Progenitor cell of endocrine pancreas (in vitro differentiated cells): ENCODE measurements at regions not wholly inside any gene's neighbourhood (a gene's known extent, or its start where the extent isn't known, plus 50 kb on each side); places are given as distances from the start of the nearest gene placed in this dataset.

Experiments used
- DNase-seq: peaks from one replicate; pipeline ENCODE4 v3.0.0; 2021; ENCODE audit warnings: low spot score; ENCODE audit not compliant: unreplicated experiment
- H3K27ac Mint-ChIP-seq: 2 replicates; pipeline ENCODE4 v1.8.0; 2021; ENCODE audit warnings: mild to moderate bottlenecking, moderate library complexity, mixed read lengths
- H3K27me3 Mint-ChIP-seq: 2 replicates; pipeline ENCODE4 v1.8.0; 2021; ENCODE audit warnings: mixed read lengths
- H3K36me3 Mint-ChIP-seq: 2 replicates; pipeline ENCODE4 v1.8.0; 2022; ENCODE audit warnings: mixed read lengths; ENCODE audit not compliant: insufficient read depth
- H3K4me1 Mint-ChIP-seq: 2 replicates; pipeline ENCODE4 v1.8.0; 2021; ENCODE audit warnings: low read depth, mixed read lengths
- H3K4me3 Mint-ChIP-seq: 2 replicates; pipeline ENCODE4 v1.8.0; 2021; ENCODE audit warnings: low read depth, mild to moderate bottlenecking, moderate library complexity, mixed read lengths
- H3K9me3 Mint-ChIP-seq: 2 replicates; pipeline ENCODE4 v1.8.0; 2021; ENCODE audit warnings: low read depth, mixed read lengths
- TF ChIP-seq, protein P1 (sequence below): fragments of 200-600 bp; sonication (generic); IDR thresholded peaks from one replicate; pipeline ENCODE4 v1.5.0; 2021; ENCODE audit warnings: antibody characterized with exemption, mild to moderate bottlenecking; ENCODE audit not compliant: unreplicated experiment

- TF ChIP-seq, protein P1, sequence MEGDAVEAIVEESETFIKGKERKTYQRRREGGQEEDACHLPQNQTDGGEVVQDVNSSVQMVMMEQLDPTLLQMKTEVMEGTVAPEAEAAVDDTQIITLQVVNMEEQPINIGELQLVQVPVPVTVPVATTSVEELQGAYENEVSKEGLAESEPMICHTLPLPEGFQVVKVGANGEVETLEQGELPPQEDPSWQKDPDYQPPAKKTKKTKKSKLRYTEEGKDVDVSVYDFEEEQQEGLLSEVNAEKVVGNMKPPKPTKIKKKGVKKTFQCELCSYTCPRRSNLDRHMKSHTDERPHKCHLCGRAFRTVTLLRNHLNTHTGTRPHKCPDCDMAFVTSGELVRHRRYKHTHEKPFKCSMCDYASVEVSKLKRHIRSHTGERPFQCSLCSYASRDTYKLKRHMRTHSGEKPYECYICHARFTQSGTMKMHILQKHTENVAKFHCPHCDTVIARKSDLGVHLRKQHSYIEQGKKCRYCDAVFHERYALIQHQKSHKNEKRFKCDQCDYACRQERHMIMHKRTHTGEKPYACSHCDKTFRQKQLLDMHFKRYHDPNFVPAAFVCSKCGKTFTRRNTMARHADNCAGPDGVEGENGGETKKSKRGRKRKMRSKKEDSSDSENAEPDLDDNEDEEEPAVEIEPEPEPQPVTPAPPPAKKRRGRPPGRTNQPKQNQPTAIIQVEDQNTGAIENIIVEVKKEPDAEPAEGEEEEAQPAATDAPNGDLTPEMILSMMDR, result no peak
- Mint-ChIP-seq H3K9me3 (peaks cover 5% of the 10 kb centered on the region), H3K4me3 (no peak overlapping the region), H3K4me1 (no peaks in the 10 kb centered on the region), H3K36me3 (no peaks in the 10 kb centered on the region), H3K27ac (no peak overlapping the region), H3K27me3 (no peaks in the 10 kb centered on the region)
- no peak for DNase-seq
These were observed 293.9 kb upstream of the RBMS3 start for GRCh38 chr3:28986922-28987321.

GRCh38 chr3:28989646-28990089, 291.2 kb upstream of the RBMS3 start:
- Mint-ChIP-seq H3K4me3 (no peak overlapping the region), H3K27me3 (no peaks in the 10 kb centered on the region), H3K4me1 (no peaks in the 10 kb centered on the region), H3K27ac (no peak overlapping the region), H3K9me3 (peaks cover 5% of the 10 kb centered on the region), H3K36me3 (no peaks in the 10 kb centered on the region)
- TF ChIP-seq, protein P1, result no peak
- no peak for DNase-seq

- DNase-seq, result no peak
These were observed 286.5 kb upstream of the RBMS3 start for GRCh38 chr3:28994161-28994905.

DNA sequence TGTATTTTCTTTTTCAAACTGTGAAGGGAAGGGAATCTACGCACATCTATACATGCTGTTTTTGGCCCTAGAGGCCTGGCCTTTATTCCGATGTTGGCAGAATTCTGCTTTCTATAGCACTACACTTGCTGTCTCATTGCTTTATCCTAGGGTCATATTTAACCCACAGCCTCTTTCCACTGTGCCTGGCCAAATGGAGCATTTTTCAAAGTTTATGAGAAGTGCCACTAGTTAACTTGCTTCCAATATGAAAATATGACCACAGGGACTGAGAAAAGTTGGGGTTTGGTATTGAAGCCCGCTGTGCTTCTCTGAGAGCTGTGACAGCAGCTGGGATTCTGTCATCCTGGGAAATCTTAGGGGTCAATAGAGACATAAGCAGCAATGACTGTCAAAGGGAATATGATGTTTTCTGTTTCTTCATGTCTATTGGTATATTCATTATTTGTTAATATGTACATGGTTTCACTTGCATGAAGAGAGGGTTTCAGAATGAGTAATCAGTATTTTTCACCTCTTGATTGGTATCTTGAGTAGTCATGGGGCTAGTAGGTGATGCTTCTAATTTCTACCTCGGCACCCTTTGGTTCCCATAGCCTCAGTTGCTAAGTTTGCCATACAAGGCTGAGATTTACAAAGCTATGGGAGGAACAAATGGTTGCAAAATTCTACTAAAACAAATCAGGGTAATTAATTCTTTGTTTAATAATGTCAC, 275.8 kb upstream of the RBMS3 start:
- H3K4me3 Mint-ChIP-seq, result no peak overlapping the region
- no peaks in the 10 kb centered on the region for H3K9me3 Mint-ChIP-seq
- H3K27ac Mint-ChIP-seq, result no peak overlapping the region
- H3K4me1 Mint-ChIP-seq, result no peaks in the 10 kb centered on the region
- no peaks in the 10 kb centered on the region for H3K36me3 Mint-ChIP-seq
- no peaks in the 10 kb centered on the region for H3K27me3 Mint-ChIP-seq
- DNase-seq, result no peak
- TF ChIP-seq, protein P1, result no peak

More at GRCh38 chr3:28994161-28994905, 286.5 kb upstream of the RBMS3 start:
- Mint-ChIP-seq H3K9me3 (peaks cover 13% of the 10 kb centered on the region), H3K27ac (no peak overlapping the region), H3K4me3 (no peak overlapping the region), H3K27me3 (no peaks in the 10 kb centered on the region), H3K36me3 (no peaks in the 10 kb centered on the region), H3K4me1 (no peaks in the 10 kb centered on the region)
- TF ChIP-seq, protein P1, result no peak

GRCh38 chr3:29005862-29006261, 275.0 kb upstream of the RBMS3 start:
- TF ChIP-seq, protein P1, result no peak
- Mint-ChIP-seq H3K4me3 (no peak overlapping the region), H3K4me1 (no peaks in the 10 kb centered on the region), H3K9me3 (no peaks in the 10 kb centered on the region), H3K27me3 (no peaks in the 10 kb centered on the region), H3K36me3 (no peaks in the 10 kb centered on the region), H3K27ac (no peak overlapping the region)
- DNase-seq, result no peak
